ENCODE measurements at regions not wholly inside any gene's neighbourhood (a gene's known extent, or its start where the extent isn't known, plus 50 kb on each side); places are given as distances from the start of the nearest gene placed in this dataset.

DNA sequence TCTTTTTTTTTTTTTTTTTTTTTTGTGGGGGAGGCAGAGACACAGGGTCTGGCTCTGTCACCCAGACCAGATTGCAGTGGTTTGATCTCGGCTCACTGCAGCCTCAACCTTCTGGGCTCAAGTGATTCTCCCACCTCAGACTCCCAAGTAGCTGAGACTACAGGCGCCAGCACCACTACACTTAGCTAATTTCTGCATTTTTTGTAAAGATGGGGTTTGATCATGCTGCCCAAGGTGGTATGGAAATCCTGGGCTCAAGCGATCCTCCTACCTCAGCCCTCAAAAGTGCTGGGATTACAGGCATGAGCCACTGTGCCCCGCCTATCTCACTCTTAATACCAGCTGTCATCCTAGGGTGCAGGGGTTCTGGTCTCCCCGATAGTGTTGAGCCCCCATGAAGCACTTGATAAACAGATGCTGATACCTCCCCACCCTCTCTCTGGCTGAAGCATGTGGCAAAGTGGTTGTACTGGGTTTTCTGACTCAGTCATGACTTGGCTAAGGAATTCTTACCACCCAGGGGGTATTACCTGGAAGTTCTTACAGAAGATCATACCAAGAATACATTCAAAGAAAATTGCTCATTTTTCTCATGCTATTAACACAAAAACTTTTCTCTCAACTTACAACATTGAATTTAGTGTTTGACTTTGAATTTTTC, 110.2 kb upstream of the DAPK1 start:
- Histone ChIP-seq H4K5ac (ENCODE audit: insufficient read length, low read depth, low read length) (no peak overlapping the region), H2AK5ac (ENCODE audit: low read depth, low read length) (no peak overlapping the region), H2BK12ac (ENCODE audit: low read depth, low read length) (no peak overlapping the region), H2BK15ac (ENCODE audit: low read length) (no peak overlapping the region), H3K14ac (ENCODE audit: insufficient read length) (no peak overlapping the region), H3K27me3 (replicated peaks in 1 of 4; ENCODE audit: control insufficient read depth in 3 of 4, extremely low read depth in 1 of 4, insufficient read depth in 3 of 4, low read length in 3 of 4) (no peaks in the 10 kb centered on the region), H4K91ac (replicated peaks; ENCODE audit: insufficient read length, low read length) (peak overlapping the region; percentile 22), H2BK20ac (ENCODE audit: low read length) (no peak overlapping the region), H3K23me2 (ENCODE audit: low read depth, low read length) (no peaks in the 10 kb centered on the region), H4K8ac (ENCODE audit: extremely low read depth, insufficient read depth, low read length) (no peak overlapping the region), H3K4me2 (ENCODE audit: insufficient read depth in 1 of 2, low read depth in 2 of 2, low read length in 2 of 2) (no peak overlapping the region), H3K27ac (ENCODE audit: low read depth, low read length) (no peak overlapping the region), H2BK5ac (ENCODE audit: low read depth, low read length) (no peak overlapping the region), H3K79me2 (ENCODE audit: control insufficient read depth in 1 of 2, insufficient read depth in 2 of 2, low read length in 2 of 2) (no peaks in the 10 kb centered on the region), H3K4me1 (replicated peaks in 1 of 4; ENCODE audit: control insufficient read depth in 3 of 4, insufficient read depth in 4 of 4, low read length in 3 of 4) (peaks cover 0 to 7% (median 4%) of the 10 kb centered on the region in 4 experiments; a peak in 4 of 7 replicates), H3K23ac (ENCODE audit: insufficient read length) (no peak overlapping the region), H4K20me1 (replicated peaks in 1 of 2; ENCODE audit: control insufficient read depth in 1 of 2, insufficient read depth in 2 of 2, low read length in 2 of 2) (no peaks in the 10 kb centered on the region), H3K18ac (ENCODE audit: extremely low read depth, low read length) (no peak overlapping the region), H3K4ac (replicated peaks; ENCODE audit: insufficient read length, low read depth, low read length) (no peak overlapping the region), H3K4me3 (ENCODE audit: extremely low read depth in 1 of 4, insufficient read depth in 2 of 4, low read depth in 3 of 4, low read length in 4 of 4) (no peak overlapping the region), H3K79me1 (ENCODE audit: low read depth, low read length) (no peaks in the 10 kb centered on the region), H3K9me3 (ENCODE audit: insufficient read depth in 2 of 2, low read depth in 1 of 2, low read length in 1 of 2) (no peaks in the 10 kb centered on the region), H2BK120ac (replicated peaks; ENCODE audit: low read depth, low read length) (no peak overlapping the region), H3K56ac (replicated peaks; ENCODE audit: insufficient read length, low read depth, low read length) (no peak overlapping the region), H3K9ac (replicated peaks in 1 of 4; ENCODE audit: extremely low read depth in 1 of 4, low read depth in 3 of 4, low read length in 3 of 4) (no peak overlapping the region), H3K36me3 (ENCODE audit: control insufficient read depth in 2 of 4, insufficient read depth in 4 of 4, low read length in 3 of 4) (no peaks in the 10 kb centered on the region; a peak in 1 of 8 replicates), H2AFZ (ENCODE audit: low read length) (no peak overlapping the region)
- no peak for FAIRE-seq
- WGBS, 2 experiments (ENCODE audit: extremely low coverage in 1 of 2, insufficient coverage in 1 of 2, insufficient read length in 1 of 2, insufficient replicate concordance in 2 of 2, low coverage in 1 of 2, low lambda C conversion rate in 2 of 2, missing lambda C conversion rate in 1 of 2): 87% methylated on average over 5 of the region's 5 CpGs; no CpG with 5 or more reads in 1 of the 2 experiments
- POLR2A ChIA-PET (ENCODE audit: partially characterized antibody): interaction anchor here (1.3 kb wide), 1 partner anchor 20 kb away, joined by 6 read pairs; no protein-coding TSS in a partner anchor
- CTCF ChIA-PET (ENCODE audit: partially characterized antibody): interaction anchor here (0.6 to 1.2 kb wide), 2 partner anchors 17 to 899 kb away, joined by 3 to 4 read pairs; no protein-coding TSS in a partner anchor
- DNase-seq (ENCODE audit: low read depth in 1 of 2, low spot score in 2 of 2): no peak
- no peak for TF ChIP-seq EZH2 (IDR thresholded peaks at IDR 0.05; ENCODE audit: low read depth, low read length, severe bottlenecking)
- TF ChIP-seq, protein P1, sequence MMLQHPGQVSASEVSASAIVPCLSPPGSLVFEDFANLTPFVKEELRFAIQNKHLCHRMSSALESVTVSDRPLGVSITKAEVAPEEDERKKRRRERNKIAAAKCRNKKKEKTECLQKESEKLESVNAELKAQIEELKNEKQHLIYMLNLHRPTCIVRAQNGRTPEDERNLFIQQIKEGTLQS (IDR thresholded peaks at IDR 0.05; ENCODE audit: insufficient read depth, low read depth, low read length): no peak
- TF ChIP-seq, protein P2, sequence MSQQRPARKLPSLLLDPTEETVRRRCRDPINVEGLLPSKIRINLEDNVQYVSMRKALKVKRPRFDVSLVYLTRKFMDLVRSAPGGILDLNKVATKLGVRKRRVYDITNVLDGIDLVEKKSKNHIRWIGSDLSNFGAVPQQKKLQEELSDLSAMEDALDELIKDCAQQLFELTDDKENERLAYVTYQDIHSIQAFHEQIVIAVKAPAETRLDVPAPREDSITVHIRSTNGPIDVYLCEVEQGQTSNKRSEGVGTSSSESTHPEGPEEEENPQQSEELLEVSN (IDR thresholded peaks at IDR 0.05): no peak
- no peak for TF ChIP-seq TEAD4 (IDR thresholded peaks at IDR 0.05; ENCODE audit: low read depth, low read length)
- no peak for TF ChIP-seq NANOG (IDR thresholded peaks at IDR 0.05; ENCODE audit: insufficient read depth, low read depth, low read length, poor library complexity, severe bottlenecking)
- no peak for TF ChIP-seq GABPA (IDR thresholded peaks at IDR 0.05; ENCODE audit: borderline replicate concordance, insufficient read depth, low read length)
- TF ChIP-seq KDM1A (IDR thresholded peaks at IDR 0.05; ENCODE audit: borderline replicate concordance, low read length): no peak
- no peak for TF ChIP-seq KDM5A (IDR thresholded peaks at IDR 0.05; ENCODE audit: low read length)
- TF ChIP-seq RAD21 (IDR thresholded peaks at IDR 0.05 in 1 of 2, conservative IDR thresholded peaks at IDR 0.05 in 1 of 2; ENCODE audit: low read depth in 2 of 2, low read length in 2 of 2): no peak
- no peak for TF ChIP-seq TAF7 (optimal IDR thresholded peaks at IDR 0.05; ENCODE audit: borderline replicate concordance, low read depth, low read length)
- no peak for TF ChIP-seq TCF12 (IDR thresholded peaks at IDR 0.05; ENCODE audit: low read depth, low read length)
